A549 (cell line): ENCODE measurements at regions not wholly inside any gene's neighbourhood (a gene's known extent, or its start where the extent isn't known, plus 50 kb on each side); places are given as distances from the start of the nearest gene placed in this dataset.

ENCODE experiments used
- ATAC-seq, 2 experiments: fragments of 200-7000 bp in 1 of 2; fragments of >200 bp in 1 of 2; cut with Nextera tagmentation in 1 of 2; cut with Tn5 transposase in 1 of 2; 3 replicates each; pipeline versions ENCODE4 v1.8.0 to v1.9.1; 2018 to 2020; ENCODE audit warnings: mild to moderate bottlenecking in 1 of 2, moderate library complexity in 1 of 2
- CTCF ChIA-PET: fragments of 300-600 bp; sonication (Branson Sonifier 250); formaldehyde crosslinking; extraction: SDS; loops from one replicate; lab custom pipeline; 2021; ENCODE audit warnings: antibody characterized with exemption, inconsistent platforms; lab: Yijun Ruan, JAX
- POLR2A ChIA-PET: fragments of 350-600 bp; formaldehyde crosslinking; extraction: SDS; loops from one replicate; lab custom pipeline; 2021; ENCODE audit warnings: antibody characterized with exemption, inconsistent platforms; lab: Yijun Ruan, JAX
- DNase-seq, 2 experiments: peaks; one replicate each; pipeline versions ENCODE4 v3.0.0 to v3.0.0-alpha.2; 2011 to 2016; ENCODE audit warnings: low read depth in 1 of 2, low spot score in 1 of 2
- FAIRE-seq: peaks from 2 replicates; lab custom pipeline; 2011; peaks lifted over from hg19 to GRCh38; lab: Jason Lieb, UNC
- H3K27ac ChIP-seq, 2 experiments: fragments of >200 bp; sonication (Bioruptor Twin); formaldehyde crosslinking; 3 replicates each; pipeline ENCODE4 v1.5.1; 2016 to 2017
- H3K4me1 ChIP-seq: fragments of >200 bp; sonication (Bioruptor Twin); formaldehyde crosslinking; 3 replicates; pipeline ENCODE4 v1.6.1; 2016
- H3K4me2 ChIP-seq: fragments of >200 bp; sonication (Bioruptor Twin); formaldehyde crosslinking; 3 replicates; pipeline ENCODE4 v1.6.1; 2016
- H3K4me3 ChIP-seq: fragments of >200 bp; sonication (Bioruptor Twin); formaldehyde crosslinking; 3 replicates; pipeline ENCODE4 v1.5.1; 2016
- H3K9me3 ChIP-seq: fragments of >200 bp; sonication (Bioruptor Twin); formaldehyde crosslinking; 3 replicates; pipeline ENCODE4 v1.6.1; 2016
- BCL3 ChIP-seq: fragments of >200 bp; sonication (Bioruptor Twin); formaldehyde crosslinking; IDR thresholded peaks from 3 replicates; pipeline ENCODE4 v1.6.1; 2016
- CBX2 ChIP-seq: fragments of 200-600 bp; sonication (generic); IDR thresholded peaks from 2 replicates; pipeline ENCODE4 v1.6.1; 2016; ENCODE audit warnings: low read depth, mild to moderate bottlenecking, borderline replicate concordance
- CBX8 ChIP-seq: fragments of 200-600 bp; sonication (generic); IDR thresholded peaks from 2 replicates; pipeline ENCODE4 v1.6.1; 2016
- CEBPB ChIP-seq, 2 experiments: fragments of >200 bp in 1 of 2; sonication (Bioruptor Twin) in 1 of 2; formaldehyde crosslinking in 1 of 2; IDR thresholded peaks; 2 replicates each; pipeline ENCODE4 v1.6.1; 2012 to 2016
- CHD2 ChIP-seq: fragments of 150-350 bp; IDR thresholded peaks from 2 replicates; pipeline ENCODE4 v1.6.1; 2014; ENCODE audit warnings: low read length; ENCODE audit not compliant: partially characterized antibody
- CTCF ChIP-seq: fragments of >200 bp; sonication (Bioruptor Twin); formaldehyde crosslinking; IDR thresholded peaks from 3 replicates; pipeline ENCODE4 v1.5.1; 2016
- EHMT2 ChIP-seq: fragments of 200-600 bp; sonication (generic); IDR thresholded peaks from 2 replicates; pipeline ENCODE4 v1.6.1; 2016; ENCODE audit warnings: antibody characterized with exemption, low read depth, mild to moderate bottlenecking, moderate library complexity
- EP300 ChIP-seq, 2 experiments: fragments of >200 bp; sonication (Bioruptor Twin); formaldehyde crosslinking; IDR thresholded peaks; 2 replicates in 1 of 2; 3 replicates in 1 of 2; pipeline ENCODE4 v1.6.1; 2016 to 2017
- ESRRA ChIP-seq: fragments of 150-350 bp; IDR thresholded peaks from 2 replicates; pipeline ENCODE4 v1.6.1; 2014; ENCODE audit warnings: mild to moderate bottlenecking, low read length, borderline replicate concordance
- FOSL2 ChIP-seq, 2 experiments: fragments of 450-650 bp in 1 of 2; fragments of >200 bp in 1 of 2; sonication (Bioruptor Twin) in 1 of 2; formaldehyde crosslinking; IDR thresholded peaks; 2 replicates each; pipeline versions ENCODE4 v1.5.0 to v1.6.1; 2016 to 2020; ENCODE audit warnings: mild to moderate bottlenecking in 1 of 2, moderate library complexity in 1 of 2
- GATA3 ChIP-seq: IDR thresholded peaks from 2 replicates; pipeline ENCODE4 v1.6.1; 2012; ENCODE audit warnings: borderline replicate concordance
- HDAC2 ChIP-seq: fragments of 200-600 bp; sonication (generic); IDR thresholded peaks from 2 replicates; pipeline ENCODE4 v1.6.1; 2016
- HES2 ChIP-seq: fragments of >200 bp; sonication (Bioruptor Twin); formaldehyde crosslinking; IDR thresholded peaks from 2 replicates; pipeline ENCODE4 v1.6.1; 2016
- HEYL ChIP-seq: fragments of 250-450 bp; sonication (Bioruptor Pico); IDR thresholded peaks from 2 replicates; pipeline ENCODE4 v1.8.0; 2021; ENCODE audit warnings: mild to moderate bottlenecking, moderate library complexity
- HOXA7 ChIP-seq: fragments of 250-450 bp; sonication (Bioruptor Pico); IDR thresholded peaks from 2 replicates; pipeline ENCODE4 v1.5.0; 2020; ENCODE audit warnings: mild to moderate bottlenecking, moderate library complexity
- JUN ChIP-seq, 2 experiments: fragments of >200 bp; sonication (Bioruptor Twin); formaldehyde crosslinking; IDR thresholded peaks; 2 replicates in 1 of 2; 3 replicates in 1 of 2; pipeline ENCODE4 v1.6.1; 2016 to 2017
- JUNB ChIP-seq: fragments of >200 bp; sonication (Bioruptor Twin); formaldehyde crosslinking; IDR thresholded peaks from 2 replicates; pipeline ENCODE4 v1.6.1; 2016
- KDM1A ChIP-seq: fragments of 200-600 bp; sonication (generic); IDR thresholded peaks from 2 replicates; pipeline ENCODE4 v1.6.1; 2016; ENCODE audit warnings: low read depth, mild to moderate bottlenecking
- KDM5A ChIP-seq: fragments of 200-600 bp; sonication (generic); IDR thresholded peaks from 2 replicates; pipeline ENCODE4 v1.6.1; 2016; ENCODE audit warnings: antibody characterized with exemption, mild to moderate bottlenecking
- MAFK ChIP-seq: fragments of 450-650 bp; IDR thresholded peaks from 2 replicates; pipeline ENCODE4 v1.6.1; 2014; ENCODE audit not compliant: partially characterized antibody
- NFE2L2 ChIP-seq: fragments of 150-350 bp; conservative IDR thresholded peaks from 2 replicates; pipeline ENCODE4 v1.6.1; 2014; ENCODE audit warnings: low read length
- PHF8 ChIP-seq: fragments of 200-600 bp; sonication (generic); IDR thresholded peaks from 2 replicates; pipeline ENCODE4 v1.6.1; 2016; ENCODE audit warnings: low read depth, mild to moderate bottlenecking, antibody characterized with exemption, moderate library complexity, borderline replicate concordance
- POLR2A ChIP-seq: IDR thresholded peaks from 2 replicates; pipeline ENCODE4 v1.6.1; 2012; ENCODE audit warnings: mild to moderate bottlenecking, low read length
- POLR2AphosphoS2 ChIP-seq: conservative IDR thresholded peaks from 2 replicates; pipeline ENCODE4 v1.6.1; 2012; ENCODE audit warnings: low read length, improper control_type of control experiment, inconsistent platforms
- RAD21 ChIP-seq, 2 experiments: fragments of >200 bp in 1 of 2; sonication (Bioruptor Twin) in 1 of 2; formaldehyde crosslinking in 1 of 2; IDR thresholded peaks in 1 of 2; conservative IDR thresholded peaks in 1 of 2; 2 replicates in 1 of 2; 3 replicates in 1 of 2; pipeline ENCODE4 v1.6.1; 2012 to 2018; ENCODE audit warnings: inconsistent platforms in 1 of 2
- RARB ChIP-seq: fragments of 250-450 bp; sonication (Bioruptor Pico); IDR thresholded peaks from 2 replicates; pipeline ENCODE4 v1.8.0; 2021; ENCODE audit warnings: mild to moderate bottlenecking, moderate library complexity
- RCOR1 ChIP-seq: fragments of 150-350 bp; IDR thresholded peaks from 2 replicates; pipeline ENCODE4 v1.6.1; 2014; ENCODE audit warnings: antibody characterized with exemption, low read length, low read depth
- REST ChIP-seq: fragments of 200-600 bp; sonication (generic); IDR thresholded peaks from 2 replicates; pipeline ENCODE4 v1.6.1; 2016; ENCODE audit warnings: antibody characterized with exemption, mild to moderate bottlenecking, moderate library complexity
- SMC3 ChIP-seq: fragments of >200 bp; sonication (Bioruptor Twin); formaldehyde crosslinking; IDR thresholded peaks from 3 replicates; pipeline ENCODE4 v1.6.1; 2018; ENCODE audit warnings: inconsistent platforms
- TP53 ChIP-seq: fragments of 250-450 bp; sonication (Bioruptor Pico); IDR thresholded peaks from 2 replicates; pipeline ENCODE4 v1.5.0; 2021; ENCODE audit warnings: mild to moderate bottlenecking, moderate library complexity
- USF2 ChIP-seq: fragments of 450-650 bp; IDR thresholded peaks from 2 replicates; pipeline ENCODE4 v1.6.1; 2014; ENCODE audit warnings: antibody characterized with exemption
- ZNF302 ChIP-seq: fragments of 250-450 bp; sonication (Bioruptor Pico); IDR thresholded peaks from 2 replicates; pipeline ENCODE4 v1.9.0; 2021; ENCODE audit warnings: inconsistent platforms, mild to moderate bottlenecking, moderate library complexity
- ZSCAN20 ChIP-seq: fragments of 250-450 bp; sonication (Bioruptor Pico); IDR thresholded peaks from 2 replicates; pipeline ENCODE4 v1.8.0; 2022; ENCODE audit warnings: mild to moderate bottlenecking, moderate library complexity
- WGBS: methylation state at CpG from one replicate; pipeline ENCODE4 v1.1.6; 2017; ENCODE audit errors: missing lambda C conversion rate; 5-methylcytosine and 5-hydroxymethylcytosine counted together
- TF ChIP-seq, protein P1 (sequence below): IDR thresholded peaks from 2 replicates; pipeline ENCODE4 v1.6.1; 2012; ENCODE audit warnings: low read depth, borderline replicate concordance

DNA sequence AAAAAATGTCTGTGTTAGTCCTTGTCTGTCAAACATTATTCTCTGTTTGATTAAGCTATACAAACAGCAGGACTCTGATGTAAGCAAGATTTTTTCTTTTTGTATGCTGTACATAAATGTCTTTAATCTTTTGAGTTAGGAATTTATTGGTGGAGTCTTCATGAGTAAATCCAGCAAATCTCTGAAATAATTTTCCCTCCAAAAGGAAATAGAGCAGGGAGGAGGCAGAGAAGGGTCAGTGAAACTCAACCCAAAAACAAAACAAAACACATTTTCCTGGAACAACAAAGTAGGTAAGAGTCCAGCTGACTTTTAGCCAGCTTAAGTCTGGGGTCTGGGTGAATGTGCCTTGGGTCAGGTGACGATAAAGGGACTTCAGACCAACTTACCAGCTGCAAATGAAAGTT lies 113.7 kb downstream of the FOXA2 start:
- H3K27ac ChIP-seq = peak overlapping the region; percentile 65 to 80
- no peak overlapping the region for H3K4me3 ChIP-seq
- peak overlapping the region; percentile 57 for H3K4me2 ChIP-seq
- ATAC-seq = peak; percentile 33 to 69; a peak in 4 of 6 replicates
- peak; percentile 100 for FAIRE-seq
- peak; percentile 22 to 80 for DNase-seq
- no peak for TF ChIP-seq NFE2L2
- no peak for TF ChIP-seq HOXA7
- TF ChIP-seq SMC3 = peak; percentile 29; the same call in 1 of the 3 replicates
- no peak for TF ChIP-seq KDM5A
- TF ChIP-seq TP53 = no peak
- TF ChIP-seq MAFK = no peak
- TF ChIP-seq ZNF302 (CRISPR knock-in tag) = no peak
- TF ChIP-seq HEYL (CRISPR knock-in tag) = no peak
- no peak for TF ChIP-seq RCOR1
- TF ChIP-seq REST = no peak
- TF ChIP-seq JUN (IDR thresholded peaks at IDR 0.05) = 0 out of 5 replicates have a peak, but pooled peaks have one; percentile 28 to 46
- TF ChIP-seq, protein P1, sequence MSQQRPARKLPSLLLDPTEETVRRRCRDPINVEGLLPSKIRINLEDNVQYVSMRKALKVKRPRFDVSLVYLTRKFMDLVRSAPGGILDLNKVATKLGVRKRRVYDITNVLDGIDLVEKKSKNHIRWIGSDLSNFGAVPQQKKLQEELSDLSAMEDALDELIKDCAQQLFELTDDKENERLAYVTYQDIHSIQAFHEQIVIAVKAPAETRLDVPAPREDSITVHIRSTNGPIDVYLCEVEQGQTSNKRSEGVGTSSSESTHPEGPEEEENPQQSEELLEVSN = no peak
- TF ChIP-seq USF2 = 0 out of 2 replicates have a peak, but pooled peaks have one; percentile 5
- TF ChIP-seq JUNB = peak; percentile 52; the same call in 1 of the 2 replicates
- peak; percentile 41 to 61; a peak in 2 of 5 replicates for TF ChIP-seq EP300 (IDR thresholded peaks at IDR 0.05)
- peak; percentile 39 to 63; a peak in 2 of 4 replicates for TF ChIP-seq CEBPB (IDR thresholded peaks at IDR 0.05)
- TF ChIP-seq POLR2AphosphoS2 = no peak
- no peak for TF ChIP-seq POLR2A
- no peak for TF ChIP-seq CBX8
- no peak for TF ChIP-seq HDAC2
- no peak for TF ChIP-seq FOSL2 (IDR thresholded peaks at IDR 0.05)
- no peak for TF ChIP-seq FOSL2 (CRISPR knock-in tag; IDR thresholded peaks at IDR 0.05)
- TF ChIP-seq BCL3 = 0 out of 3 replicates have a peak, but pooled peaks have one; percentile 27
- peak; percentile 89 for TF ChIP-seq GATA3
- TF ChIP-seq RAD21 (conservative IDR thresholded peaks at IDR 0.05 in 1 of 2, IDR thresholded peaks at IDR 0.05 in 1 of 2) = peak; percentile 32 to 48; a peak in 4 of 5 replicates
- no peak for TF ChIP-seq HES2
- no peak for TF ChIP-seq CBX2
- no peak for TF ChIP-seq RARB (CRISPR knock-in tag)
- TF ChIP-seq ESRRA = no peak
- TF ChIP-seq PHF8 = no peak
- TF ChIP-seq EHMT2 = no peak
- no peak for TF ChIP-seq CTCF
- TF ChIP-seq CHD2 = no peak
- no peak for TF ChIP-seq KDM1A
- no peak for TF ChIP-seq ZSCAN20
- H3K9me3 ChIP-seq = no peaks in the 10 kb centered on the region
- CTCF ChIA-PET = interaction anchor here (0.6 to 1.1 kb wide), 2 partner anchors 17 to 116 kb away, joined by 4 to 5 read pairs; no protein-coding TSS in a partner anchor
- POLR2A ChIA-PET = interaction anchor here (0.6 kb wide), 1 partner anchor 18 kb away, joined by 3 read pairs; no protein-coding TSS in a partner anchor
- H3K4me1 ChIP-seq = peaks cover 45% of the 10 kb centered on the region
- 21% methylated on average over 1 of the region's 1 CpG for WGBS
